CD4-positive, alpha-beta T cell (primary cell): ENCODE measurements at regions not wholly inside any gene's neighbourhood (a gene's known extent, or its start where the extent isn't known, plus 50 kb on each side); places are given as distances from the start of the nearest gene placed in this dataset.

Experiments
- ATAC-seq: fragments of 200-7000 bp; cut with Tn5 transposase; one replicate; pipeline ENCODE4 v1.10.0; 2022; ENCODE audit warnings: mild to moderate bottlenecking; ENCODE audit not compliant: poor library complexity
- CTCF ChIA-PET: fragments of 350-600 bp; sonication (Branson Sonifier 250); formaldehyde crosslinking; loops from one replicate; lab custom pipeline; 2021; ENCODE audit warnings: antibody characterized with exemption, inconsistent platforms; lab: Charles Lee
- POLR2A ChIA-PET: fragments of 350-600 bp; sonication (Branson Sonifier 250); formaldehyde crosslinking; loops from one replicate; lab custom pipeline; 2021; ENCODE audit warnings: antibody characterized with exemption, inconsistent platforms; lab: Charles Lee
- DNase-seq, 14 experiments: peaks; one replicate each; pipeline ENCODE4 v3.0.0-alpha.2; 2013 to 2020; ENCODE audit warnings: mixed read lengths in 2 of 14
- H3K27ac ChIP-seq, 2 donors: one replicate each; pipeline versions ENCODE4 v1.5.1 to v1.7.0; 2013; ENCODE audit warnings: low read length in 2 of 2, low read depth in 1 of 2, mild to moderate bottlenecking in 1 of 2
- H3K27me3 ChIP-seq, 2 experiments: 1 replicate in 1 of 2; 2 replicates in 1 of 2; pipeline versions ENCODE4 v1.6.1 to v1.7.0; 2013; ENCODE audit warnings: low read length in 2 of 2, control low read depth in 1 of 2, mild to moderate bottlenecking in 1 of 2, moderate library complexity in 1 of 2; ENCODE audit not compliant: insufficient read depth in 2 of 2, control insufficient read depth in 1 of 2
- H3K36me3 ChIP-seq: one replicate; pipeline ENCODE4 v1.6.1; 2013; ENCODE audit warnings: low read length, control low read depth; ENCODE audit not compliant: insufficient read depth
- H3K4me1 ChIP-seq: one replicate; pipeline ENCODE4 v1.6.1; 2013; ENCODE audit warnings: low read length, control low read depth; ENCODE audit not compliant: insufficient read depth
- H3K4me3 ChIP-seq: one replicate; pipeline ENCODE4 v1.5.1; 2013; ENCODE audit warnings: mild to moderate bottlenecking, low read length, moderate library complexity
- H3K9me3 ChIP-seq, 2 experiments: 1 replicate in 1 of 2; 2 replicates in 1 of 2; pipeline versions ENCODE4 v1.6.1 to v1.7.0; 2013; ENCODE audit warnings: low read length in 2 of 2, mild to moderate bottlenecking in 2 of 2, control low read depth in 1 of 2, moderate library complexity in 1 of 2; ENCODE audit not compliant: control insufficient read depth in 1 of 2, insufficient read depth in 1 of 2
- H3K27ac Mint-ChIP-seq: one replicate; pipeline ENCODE4 v1.8.0; 2020; ENCODE audit warnings: mixed read lengths
- H3K27me3 Mint-ChIP-seq: one replicate; pipeline ENCODE4 v1.8.0; 2021; ENCODE audit warnings: mixed read lengths
- H3K36me3 Mint-ChIP-seq: one replicate; pipeline ENCODE4 v1.8.0; 2021; ENCODE audit warnings: low read depth, mixed read lengths
- H3K4me1 Mint-ChIP-seq: one replicate; pipeline ENCODE4 v1.8.0; 2021; ENCODE audit warnings: low read depth, mixed read lengths
- H3K4me3 Mint-ChIP-seq: one replicate; pipeline ENCODE4 v1.8.0; 2020; ENCODE audit warnings: mild to moderate bottlenecking, mixed read lengths
- H3K9me3 Mint-ChIP-seq: one replicate; pipeline ENCODE4 v1.8.0; 2020; ENCODE audit warnings: mixed read lengths
- CTCF ChIP-seq: fragments of 200-600 bp; IDR thresholded peaks from one replicate; pipeline ENCODE4 v1.8.0; 2022; ENCODE audit warnings: antibody characterized with exemption, mild to moderate bottlenecking
- intact Hi-C, 2 experiments: fragments of 100-400 bp; cut with DNase I in 1 of 2; cut with micrococcal nuclease in 1 of 2; formaldehyde crosslinking; loops; one replicate each; pipeline versions ENCODE4 v1.15.1 to v1.9.0; 2023 to 2025; cut with DNase I, micrococcal nuclease

- no peaks in the 10 kb centered on the region for H3K36me3 ChIP-seq
- H3K27me3 ChIP-seq: no peaks in the 10 kb centered on the region
- intact Hi-C loops: no loop called here
- Mint-ChIP-seq H3K4me3 (no peak overlapping the region), H3K27ac (no peak overlapping the region), H3K9me3 (no peaks in the 10 kb centered on the region), H3K4me1 (no peaks in the 10 kb centered on the region), H3K27me3 (no peaks in the 10 kb centered on the region), H3K36me3 (no peaks in the 10 kb centered on the region)
- H3K27ac ChIP-seq: no peak overlapping the region
- ATAC-seq (no peak), DNase-seq (no peak)
- POLR2A ChIA-PET: no interaction called here
- H3K4me3 ChIP-seq: no peak overlapping the region
- no peaks in the 10 kb centered on the region for H3K4me1 ChIP-seq
- no peaks in the 10 kb centered on the region for H3K9me3 ChIP-seq
- TF ChIP-seq CTCF: no peak
- CTCF ChIA-PET: no interaction called here
These were observed 50.3 kb upstream of the HMHB1 start for GRCh38 chr5:143761663-143762062.

- intact Hi-C loops: no loop called here
- no peaks in the 10 kb centered on the region for H3K36me3 ChIP-seq
- POLR2A ChIA-PET: no interaction called here
- Mint-ChIP-seq H3K27me3 (no peaks in the 10 kb centered on the region), H3K36me3 (no peaks in the 10 kb centered on the region), H3K4me3 (no peak overlapping the region), H3K9me3 (no peaks in the 10 kb centered on the region), H3K27ac (no peak overlapping the region), H3K4me1 (no peaks in the 10 kb centered on the region)
- H3K27ac ChIP-seq: no peak overlapping the region
- DNase-seq: no peak
- no peak for ATAC-seq
- CTCF ChIA-PET: no interaction called here
- no peak for TF ChIP-seq CTCF
- H3K27me3 ChIP-seq: no peaks in the 10 kb centered on the region
- H3K4me3 ChIP-seq: no peak overlapping the region
- no peaks in the 10 kb centered on the region for H3K9me3 ChIP-seq
- H3K4me1 ChIP-seq: no peaks in the 10 kb centered on the region
These were observed 51.2 kb upstream of the HMHB1 start for GRCh38 chr5:143760755-143761154.

GRCh38 chr5:143760131-143760505 is 51.8 kb upstream of the HMHB1 start:
- Histone ChIP-seq H3K4me1 (no peaks in the 10 kb centered on the region), H3K4me3 (no peak overlapping the region), H3K27ac (no peak overlapping the region), H3K9me3 (no peaks in the 10 kb centered on the region), H3K27me3 (no peaks in the 10 kb centered on the region), H3K36me3 (no peaks in the 10 kb centered on the region)
- H3K36me3 Mint-ChIP-seq: no peaks in the 10 kb centered on the region
- no peak overlapping the region for H3K27ac Mint-ChIP-seq
- ChIA-PET POLR2A (no interaction called here), CTCF (no interaction called here)
- no peaks in the 10 kb centered on the region for H3K4me1 Mint-ChIP-seq
- H3K9me3 Mint-ChIP-seq: no peaks in the 10 kb centered on the region
- no peak for TF ChIP-seq CTCF
- no peak overlapping the region for H3K4me3 Mint-ChIP-seq
- ATAC-seq (no peak), DNase-seq (no peak)
- intact Hi-C loops: no loop called here
- no peaks in the 10 kb centered on the region for H3K27me3 Mint-ChIP-seq
